Natural killer cell treated with Interleukin-12 subunit alpha and Interleukin-12 subunit beta and Interleukin-15 and Interleukin-18, amount 100 ng/mL, for 72 hours (primary cell): ENCODE measurements at regions not wholly inside any gene's neighbourhood (a gene's known extent, or its start where the extent isn't known, plus 50 kb on each side); places are given as distances from the start of the nearest gene placed in this dataset.

Experiments
- ATAC-seq, 2 donors: fragments of 150-1000 bp; cut with Tn5 transposase in 1 of 2; sonication (Bioruptor Pico), chemical (Tn5 transposase) in 1 of 2; 2 replicates each; pipeline ENCODE4 v1.10.0; 2021
- DNase-seq: peaks from one replicate; pipeline ENCODE4 v3.0.0; 2022; ENCODE audit warnings: low spot score
- H3K27ac Mint-ChIP-seq, 2 donors: 1 replicate in 1 of 2; 2 replicates in 1 of 2; pipeline ENCODE4 v1.8.0; 2022; ENCODE audit warnings: mixed read lengths in 2 of 2, mild to moderate bottlenecking in 1 of 2, moderate library complexity in 1 of 2
- H3K27me3 Mint-ChIP-seq, 2 donors: 1 replicate in 1 of 2; 2 replicates in 1 of 2; pipeline ENCODE4 v1.8.0; 2022; ENCODE audit warnings: mixed read lengths in 2 of 2
- H3K36me3 Mint-ChIP-seq: one replicate; pipeline ENCODE4 v1.8.0; 2022; ENCODE audit warnings: mixed read lengths
- H3K4me1 Mint-ChIP-seq, 2 donors: 1 replicate in 1 of 2; 2 replicates in 1 of 2; pipeline ENCODE4 v1.8.0; 2022; ENCODE audit warnings: low read depth in 2 of 2, mixed read lengths in 2 of 2, mild to moderate bottlenecking in 1 of 2
- H3K4me3 Mint-ChIP-seq: one replicate; pipeline ENCODE4 v1.8.0; 2022; ENCODE audit warnings: mixed read lengths
- H3K9me3 Mint-ChIP-seq: 2 replicates; pipeline ENCODE4 v1.8.0; 2022; ENCODE audit warnings: mixed read lengths

- Mint-ChIP-seq H3K36me3 (peaks cover 6% of the 10 kb centered on the region), H3K4me3 (no peak overlapping the region), H3K4me1 (no peaks in the 10 kb centered on the region), H3K9me3 (peaks cover 15% of the 10 kb centered on the region), H3K27me3 (no peaks in the 10 kb centered on the region), H3K27ac (no peak overlapping the region)
- DNase-seq = no peak
- no peak for ATAC-seq
Observed at GRCh38 chr5:166540156-166540555, 1751.3 kb upstream of the WWC1 start.

- Mint-ChIP-seq H3K4me3 (no peak overlapping the region), H3K27me3 (no peaks in the 10 kb centered on the region), H3K4me1 (no peaks in the 10 kb centered on the region), H3K36me3 (peaks cover 4% of the 10 kb centered on the region), H3K9me3 (peaks cover 10% of the 10 kb centered on the region), H3K27ac (no peak overlapping the region)
- ATAC-seq = no peak
- no peak for DNase-seq
Observed at GRCh38 chr5:166551384-166551783, 1740.1 kb upstream of the WWC1 start.

- DNase-seq = no peak
- H3K9me3 Mint-ChIP-seq = peaks cover 10% of the 10 kb centered on the region
- H3K4me3 Mint-ChIP-seq = no peak overlapping the region
- no peak for ATAC-seq
- H3K4me1 Mint-ChIP-seq = no peaks in the 10 kb centered on the region
- no peaks in the 10 kb centered on the region for H3K27me3 Mint-ChIP-seq
- no peak overlapping the region for H3K27ac Mint-ChIP-seq
- peaks cover 4% of the 10 kb centered on the region for H3K36me3 Mint-ChIP-seq
Observed at GRCh38 chr5:166553778-166554177, 1737.7 kb upstream of the WWC1 start.

GRCh38 chr5:166561759-166562158 is 1729.7 kb upstream of the WWC1 start:
- Mint-ChIP-seq H3K27me3 (no peaks in the 10 kb centered on the region), H3K9me3 (peaks cover 9% of the 10 kb centered on the region), H3K4me3 (no peak overlapping the region), H3K4me1 (no peaks in the 10 kb centered on the region), H3K36me3 (peaks cover 6% of the 10 kb centered on the region), H3K27ac (no peak overlapping the region)
- ATAC-seq (no peak), DNase-seq (no peak)

GRCh38 chr5:166562246-166562645 is 1729.2 kb upstream of the WWC1 start:
- Mint-ChIP-seq H3K9me3 (peaks cover 9% of the 10 kb centered on the region), H3K27me3 (no peaks in the 10 kb centered on the region), H3K36me3 (peaks cover 6% of the 10 kb centered on the region), H3K4me3 (no peak overlapping the region), H3K27ac (no peak overlapping the region), H3K4me1 (no peaks in the 10 kb centered on the region)
- DNase-seq (no peak), ATAC-seq (no peak)

GRCh38 chr5:166566725-166567124 is 1724.7 kb upstream of the WWC1 start:
- no peaks in the 10 kb centered on the region for H3K4me1 Mint-ChIP-seq
- peaks cover 14% of the 10 kb centered on the region for H3K9me3 Mint-ChIP-seq
- H3K4me3 Mint-ChIP-seq = no peak overlapping the region
- ATAC-seq (no peak), DNase-seq (no peak)
- H3K27me3 Mint-ChIP-seq = no peaks in the 10 kb centered on the region
- H3K36me3 Mint-ChIP-seq = peaks cover 6% of the 10 kb centered on the region
- no peak overlapping the region for H3K27ac Mint-ChIP-seq

- ATAC-seq = no peak
- peaks cover 28% of the 10 kb centered on the region for H3K9me3 Mint-ChIP-seq
Observed at GRCh38 chr5:166570865-166571264, 1720.6 kb upstream of the WWC1 start.

GRCh38 chr5:166571668-166572067 is 1719.8 kb upstream of the WWC1 start:
- peaks cover 28% of the 10 kb centered on the region for H3K9me3 Mint-ChIP-seq
- no peaks in the 10 kb centered on the region for H3K27me3 Mint-ChIP-seq
- no peak overlapping the region for H3K4me3 Mint-ChIP-seq
- H3K4me1 Mint-ChIP-seq = no peaks in the 10 kb centered on the region
- H3K36me3 Mint-ChIP-seq = no peaks in the 10 kb centered on the region
- H3K27ac Mint-ChIP-seq = no peak overlapping the region
- no peak for ATAC-seq
- DNase-seq = no peak

More at GRCh38 chr5:166570865-166571264, 1720.6 kb upstream of the WWC1 start:
- H3K27me3 Mint-ChIP-seq = no peaks in the 10 kb centered on the region
- H3K27ac Mint-ChIP-seq = no peak overlapping the region
- H3K36me3 Mint-ChIP-seq = no peaks in the 10 kb centered on the region
- H3K4me1 Mint-ChIP-seq = no peaks in the 10 kb centered on the region
- no peak overlapping the region for H3K4me3 Mint-ChIP-seq
- no peak for DNase-seq

- H3K36me3 Mint-ChIP-seq = no peaks in the 10 kb centered on the region
- peaks cover 20% of the 10 kb centered on the region for H3K9me3 Mint-ChIP-seq
- H3K4me3 Mint-ChIP-seq = no peak overlapping the region
- ATAC-seq (no peak), DNase-seq (no peak)
- H3K27me3 Mint-ChIP-seq = no peaks in the 10 kb centered on the region
- no peak overlapping the region for H3K27ac Mint-ChIP-seq
- H3K4me1 Mint-ChIP-seq = no peaks in the 10 kb centered on the region
Observed at GRCh38 chr5:166576323-166576722, 1715.1 kb upstream of the WWC1 start.

GRCh38 chr5:166581826-166582225 is 1709.6 kb upstream of the WWC1 start:
- no peaks in the 10 kb centered on the region for H3K4me1 Mint-ChIP-seq
- H3K4me3 Mint-ChIP-seq = no peak overlapping the region
- no peak overlapping the region for H3K27ac Mint-ChIP-seq
- peaks cover 13% of the 10 kb centered on the region for H3K9me3 Mint-ChIP-seq
- no peaks in the 10 kb centered on the region for H3K36me3 Mint-ChIP-seq
- ATAC-seq = no peak
- no peaks in the 10 kb centered on the region for H3K27me3 Mint-ChIP-seq
- DNase-seq = no peak

GRCh38 chr5:166582416-166582815 is 1709.0 kb upstream of the WWC1 start:
- ATAC-seq (no peak), DNase-seq (no peak)
- H3K4me3 Mint-ChIP-seq = no peak overlapping the region
- H3K27ac Mint-ChIP-seq = no peak overlapping the region
- H3K27me3 Mint-ChIP-seq = no peaks in the 10 kb centered on the region
- H3K36me3 Mint-ChIP-seq = no peaks in the 10 kb centered on the region
- H3K4me1 Mint-ChIP-seq = no peaks in the 10 kb centered on the region
- H3K9me3 Mint-ChIP-seq = peaks cover 16% of the 10 kb centered on the region

- peaks cover 18% of the 10 kb centered on the region for H3K9me3 Mint-ChIP-seq
- no peak for ATAC-seq
- H3K36me3 Mint-ChIP-seq = no peaks in the 10 kb centered on the region
- no peaks in the 10 kb centered on the region for H3K4me1 Mint-ChIP-seq
- no peak overlapping the region for H3K4me3 Mint-ChIP-seq
- DNase-seq = no peak
- H3K27ac Mint-ChIP-seq = no peak overlapping the region
- no peaks in the 10 kb centered on the region for H3K27me3 Mint-ChIP-seq
Observed at GRCh38 chr5:166594567-166594966, 1696.9 kb upstream of the WWC1 start.

GRCh38 chr5:166595274-166595951 is 1696.0 kb upstream of the WWC1 start:
- Mint-ChIP-seq H3K27ac (no peak overlapping the region), H3K4me1 (no peaks in the 10 kb centered on the region), H3K9me3 (peaks cover 17% of the 10 kb centered on the region), H3K27me3 (no peaks in the 10 kb centered on the region), H3K4me3 (no peak overlapping the region), H3K36me3 (no peaks in the 10 kb centered on the region)
- ATAC-seq (no peak), DNase-seq (no peak)

- Mint-ChIP-seq H3K9me3 (peaks cover 13% of the 10 kb centered on the region), H3K27ac (no peak overlapping the region), H3K36me3 (no peaks in the 10 kb centered on the region), H3K4me1 (no peaks in the 10 kb centered on the region), H3K27me3 (no peaks in the 10 kb centered on the region), H3K4me3 (no peak overlapping the region)
- no peak for ATAC-seq
- DNase-seq = no peak
Observed at GRCh38 chr5:166596043-166596442, 1695.4 kb upstream of the WWC1 start.

- DNase-seq = no peak
- H3K4me1 Mint-ChIP-seq = no peaks in the 10 kb centered on the region
- H3K9me3 Mint-ChIP-seq = peaks cover 27% of the 10 kb centered on the region
- no peak overlapping the region for H3K4me3 Mint-ChIP-seq
- ATAC-seq = no peak
- H3K27me3 Mint-ChIP-seq = no peaks in the 10 kb centered on the region
- no peaks in the 10 kb centered on the region for H3K36me3 Mint-ChIP-seq
- no peak overlapping the region for H3K27ac Mint-ChIP-seq
Observed at GRCh38 chr5:166602271-166602670, 1689.2 kb upstream of the WWC1 start.
